Thymus (tissue), 11 donors: ENCODE measurements at regions not wholly inside any gene's neighbourhood (a gene's known extent, or its start where the extent isn't known, plus 50 kb on each side); places are given as distances from the start of the nearest gene placed in this dataset.

Experiments
- DNase-seq, 9 donors: peaks; one replicate each; pipeline ENCODE4 v3.0.0-alpha.2; 2013; ENCODE audit warnings: low spot score in 9 of 9, low read depth in 6 of 9, missing footprints in 1 of 9
- H3K27ac ChIP-seq, 2 donors: one replicate each; pipeline ENCODE4 v1.5.1; 2013; ENCODE audit warnings: control low read depth in 1 of 2, low read depth in 1 of 2, low read length in 1 of 2, mild to moderate bottlenecking in 1 of 2, moderate library complexity in 1 of 2
- H3K27me3 ChIP-seq, 2 donors: one replicate each; pipeline ENCODE4 v1.5.1; 2013; ENCODE audit warnings: low read length in 1 of 2; ENCODE audit not compliant: control insufficient read depth in 2 of 2, insufficient read depth in 1 of 2
- H3K36me3 ChIP-seq, 2 donors: one replicate each; pipeline ENCODE4 v1.5.1; 2013; ENCODE audit warnings: low read length in 1 of 2, mild to moderate bottlenecking in 1 of 2, moderate library complexity in 1 of 2; ENCODE audit not compliant: control insufficient read depth in 2 of 2, insufficient read depth in 2 of 2
- H3K4me1 ChIP-seq, 2 donors: one replicate each; pipeline ENCODE4 v1.5.1; 2013; ENCODE audit warnings: low read length in 2 of 2; ENCODE audit not compliant: control insufficient read depth in 2 of 2, insufficient read depth in 2 of 2
- H3K4me3 ChIP-seq, 2 donors: one replicate each; pipeline ENCODE4 v1.5.1; 2013; ENCODE audit warnings: low read length in 2 of 2, control low read depth in 1 of 2, mild to moderate bottlenecking in 1 of 2
- H3K9me3 ChIP-seq, 2 donors: one replicate each; pipeline ENCODE4 v1.5.1; 2013; ENCODE audit warnings: low read length in 1 of 2, mild to moderate bottlenecking in 1 of 2; ENCODE audit not compliant: control insufficient read depth in 2 of 2, insufficient read depth in 1 of 2
- WGBS: extraction: QIAGEN DNeasy Blood & Tissue Kit; methylation state at CpG from one replicate; pipeline ENCODE4 v1.1.7; 2013; 5-methylcytosine and 5-hydroxymethylcytosine counted together
- donor health status: healthy.

DNA sequence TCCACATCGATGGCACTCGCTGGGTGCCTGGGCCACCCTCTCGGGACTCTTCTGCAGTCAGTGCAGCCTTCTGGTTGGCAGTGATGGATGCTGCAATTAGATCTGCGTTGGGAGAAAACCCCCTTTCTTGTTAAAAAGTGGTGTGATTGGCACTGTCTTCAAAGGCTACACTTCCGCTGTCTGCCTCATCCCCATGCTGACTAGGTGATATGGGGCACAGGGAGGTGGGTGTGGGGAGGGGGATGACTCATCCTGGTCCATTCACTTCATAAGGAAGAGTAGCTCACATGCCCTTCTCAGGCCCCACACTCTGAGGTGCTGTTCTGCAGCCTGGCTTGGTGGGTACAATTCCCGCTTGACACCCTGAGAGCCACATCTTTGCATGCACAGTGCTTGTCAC, 77.4 kb downstream of the THNSL2 start:
- no peak overlapping the region for H3K4me3 ChIP-seq
- no peaks in the 10 kb centered on the region for H3K4me1 ChIP-seq
- 88% methylated on average over 6 of the region's 6 CpGs for WGBS
- no peak for DNase-seq
- no peaks in the 10 kb centered on the region for H3K36me3 ChIP-seq
- H3K27ac ChIP-seq: no peak overlapping the region
- no peaks in the 10 kb centered on the region for H3K27me3 ChIP-seq
- H3K9me3 ChIP-seq: no peaks in the 10 kb centered on the region

DNA sequence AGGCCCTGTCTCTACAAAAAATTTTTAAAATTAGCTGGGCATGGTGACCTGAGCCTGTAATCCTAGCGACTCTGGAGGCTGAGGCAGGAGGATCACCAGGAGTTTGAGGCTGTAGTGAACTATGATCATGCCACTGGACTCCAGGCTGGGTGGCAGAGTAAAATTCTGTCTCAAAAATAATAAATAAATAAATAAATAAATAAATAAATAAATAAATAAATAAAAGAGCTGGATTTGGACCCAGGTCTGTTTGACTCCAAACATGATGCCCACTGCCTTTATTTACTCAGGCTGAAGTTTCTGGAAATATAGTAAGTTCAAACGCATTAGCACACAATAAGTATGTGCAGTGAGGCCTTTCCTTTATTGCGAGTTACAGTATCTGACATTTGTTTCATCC, 75.0 kb downstream of the THNSL2 start:
- no peaks in the 10 kb centered on the region for H3K9me3 ChIP-seq

DNA sequence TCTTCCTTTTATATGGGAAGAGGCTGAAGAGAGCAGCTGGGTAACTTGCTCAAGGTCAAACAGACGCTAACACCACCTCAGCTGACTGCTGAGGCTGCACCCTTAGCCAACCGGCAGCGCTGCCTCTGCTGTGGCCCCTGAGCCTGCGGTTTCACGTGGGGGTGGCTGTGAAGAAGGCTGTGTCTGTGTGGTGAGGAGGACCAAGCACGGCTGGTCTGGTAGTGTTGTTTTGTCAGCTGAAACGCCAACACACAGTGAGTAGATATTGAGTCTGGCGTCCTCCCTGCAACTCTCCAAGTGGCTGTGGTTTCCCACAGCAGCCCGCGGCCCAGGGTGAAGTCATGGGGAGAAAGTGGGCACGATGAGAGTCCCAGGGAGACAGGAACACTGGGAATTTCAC, 69.6 kb downstream of the THNSL2 start:
- H3K4me1 ChIP-seq: no peaks in the 10 kb centered on the region
- WGBS: 88% methylated on average over 11 of the region's 11 CpGs
- no peak for DNase-seq
- H3K36me3 ChIP-seq: no peaks in the 10 kb centered on the region
- no peaks in the 10 kb centered on the region for H3K9me3 ChIP-seq
- H3K27me3 ChIP-seq: no peaks in the 10 kb centered on the region
- no peak overlapping the region for H3K27ac ChIP-seq
- H3K4me3 ChIP-seq: no peak overlapping the region

More for the DNA sequence above, 75.0 kb downstream of the THNSL2 start:
- no peak overlapping the region for H3K27ac ChIP-seq
- no peaks in the 10 kb centered on the region for H3K4me1 ChIP-seq
- H3K4me3 ChIP-seq: no peak overlapping the region
- DNase-seq: no peak
- H3K36me3 ChIP-seq: no peaks in the 10 kb centered on the region
- no peaks in the 10 kb centered on the region for H3K27me3 ChIP-seq
- WGBS: 93% methylated on average over 3 of the region's 3 CpGs

DNA sequence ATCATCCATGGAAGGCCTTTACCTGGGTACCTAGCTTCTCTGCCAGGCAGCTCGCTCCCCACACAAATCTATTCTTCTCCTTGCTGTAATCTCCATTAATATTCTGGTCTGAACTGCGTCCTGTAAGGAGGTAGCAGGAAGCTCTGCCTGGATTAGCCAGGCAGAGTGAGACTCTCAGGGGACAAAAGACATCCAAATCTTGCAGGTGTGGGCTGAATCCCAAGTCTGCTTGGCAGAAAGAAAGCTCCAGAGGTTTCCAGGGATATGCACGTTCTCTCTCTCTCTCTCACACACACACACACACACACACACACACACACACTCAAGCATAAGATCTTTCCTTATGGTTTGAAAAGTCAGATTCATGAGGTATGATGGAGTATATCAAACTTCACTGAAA, 66.5 kb downstream of the THNSL2 start:
- DNase-seq: no peak
- Histone ChIP-seq H3K27ac (no peak overlapping the region), H3K27me3 (no peaks in the 10 kb centered on the region), H3K9me3 (no peaks in the 10 kb centered on the region), H3K4me3 (no peak overlapping the region), H3K36me3 (no peaks in the 10 kb centered on the region), H3K4me1 (no peaks in the 10 kb centered on the region)
- 89% methylated on average over 3 of the region's 3 CpGs for WGBS
